Naive thymus-derived CD4-positive, alpha-beta T cell (primary cell): ENCODE measurements at regions not wholly inside any gene's neighbourhood (a gene's known extent, or its start where the extent isn't known, plus 50 kb on each side); places are given as distances from the start of the nearest gene placed in this dataset.

ENCODE experiments used
- ATAC-seq: fragments of 150-1000 bp; cut with Tn5 transposase; 2 replicates; pipeline ENCODE4 v1.10.0; 2021; ENCODE audit warnings: mild to moderate bottlenecking, moderate library complexity
- CTCF ChIA-PET: fragments of 350-600 bp; sonication (Branson Sonifier 250); formaldehyde crosslinking; loops from one replicate; lab custom pipeline; 2021; ENCODE audit warnings: antibody characterized with exemption; lab: Charles Lee
- POLR2A ChIA-PET: fragments of 350-600 bp; sonication (Branson Sonifier 250); formaldehyde crosslinking; loops from one replicate; lab custom pipeline; 2021; ENCODE audit warnings: antibody characterized with exemption, inconsistent platforms; lab: Charles Lee
- DNase-seq, 9 donors: peaks; one replicate each; pipeline versions ENCODE4 v3.0.0 to v3.0.0-alpha.2; 2020 to 2022; ENCODE audit warnings: mixed read lengths in 1 of 9
- H3K27ac ChIP-seq: one replicate; pipeline ENCODE4 v1.7.0; 2013; ENCODE audit warnings: mild to moderate bottlenecking, low read depth, low read length, moderate library complexity
- H3K27me3 ChIP-seq, 2 donors: one replicate each; pipeline ENCODE4 v1.7.0; 2013; ENCODE audit warnings: low read length in 2 of 2, mild to moderate bottlenecking in 2 of 2, moderate library complexity in 2 of 2; ENCODE audit not compliant: control insufficient read depth in 2 of 2, insufficient read depth in 2 of 2
- H3K36me3 ChIP-seq, 3 experiments: 1 replicate in 2 of 3; 2 replicates in 1 of 3; pipeline ENCODE4 v1.7.0; 2013; ENCODE audit warnings: low read length in 3 of 3, mild to moderate bottlenecking in 3 of 3, moderate library complexity in 1 of 3; ENCODE audit not compliant: insufficient read depth in 3 of 3, control insufficient read depth in 2 of 3
- H3K4me1 ChIP-seq, 2 donors: one replicate each; pipeline ENCODE4 v1.7.0; 2013; ENCODE audit warnings: low read length in 2 of 2, mild to moderate bottlenecking in 2 of 2, moderate library complexity in 1 of 2; ENCODE audit not compliant: control insufficient read depth in 2 of 2, insufficient read depth in 2 of 2
- H3K4me3 ChIP-seq: 2 replicates; pipeline ENCODE4 v1.7.0; 2013; ENCODE audit warnings: mild to moderate bottlenecking, low read length
- H3K9me3 ChIP-seq, 3 experiments: 1 replicate in 2 of 3; 2 replicates in 1 of 3; pipeline ENCODE4 v1.7.0; 2013; ENCODE audit warnings: low read length in 3 of 3; ENCODE audit not compliant: control insufficient read depth in 2 of 3
- H3K27ac Mint-ChIP-seq, 9 donors: one replicate each; pipeline ENCODE4 v1.8.0; 2020 to 2022; ENCODE audit warnings: mixed read lengths in 9 of 9, mild to moderate bottlenecking in 8 of 9, moderate library complexity in 5 of 9, inconsistent platforms in 2 of 9
- H3K27me3 Mint-ChIP-seq, 5 donors: one replicate each; pipeline ENCODE4 v1.8.0; 2021 to 2022; ENCODE audit warnings: mixed read lengths in 5 of 5, mild to moderate bottlenecking in 1 of 5
- H3K36me3 Mint-ChIP-seq, 5 donors: one replicate each; pipeline ENCODE4 v1.8.0; 2020 to 2022; ENCODE audit warnings: mixed read lengths in 5 of 5, mild to moderate bottlenecking in 3 of 5, inconsistent platforms in 1 of 5
- H3K4me1 Mint-ChIP-seq, 7 donors: one replicate each; pipeline ENCODE4 v1.8.0; 2020 to 2022; ENCODE audit warnings: mixed read lengths in 7 of 7, mild to moderate bottlenecking in 3 of 7, inconsistent platforms in 1 of 7
- H3K4me3 Mint-ChIP-seq, 10 donors: one replicate each; pipeline ENCODE4 v1.8.0; 2020 to 2022; ENCODE audit warnings: mild to moderate bottlenecking in 10 of 10, mixed read lengths in 10 of 10, moderate library complexity in 6 of 10, inconsistent platforms in 2 of 10
- H3K9me3 Mint-ChIP-seq, 11 donors: one replicate each; pipeline ENCODE4 v1.8.0; 2020 to 2022; ENCODE audit warnings: mixed read lengths in 11 of 11, mild to moderate bottlenecking in 4 of 11, inconsistent platforms in 1 of 11, moderate library complexity in 1 of 11
- intact Hi-C, 2 donors: fragments of 100-400 bp; cut with micrococcal nuclease; formaldehyde crosslinking; loops; one replicate each; pipeline ENCODE4 v1.15.1; 2023

GRCh38 chr7:3154317-3154716 is 110.7 kb upstream of the CARD11 start:
- no peaks in the 10 kb centered on the region for H3K4me1 ChIP-seq
- H3K27ac ChIP-seq, result no peak overlapping the region
- Mint-ChIP-seq H3K27me3 (no peaks in the 10 kb centered on the region), H3K27ac (no peak overlapping the region), H3K4me1 (peaks cover 11 to 20% (median 16%) of the 10 kb centered on the region in 7 donors), H3K4me3 (no peak overlapping the region), H3K9me3 (peaks cover 0 to 3% (median 0%) of the 10 kb centered on the region in 11 donors), H3K36me3 (no peaks in the 10 kb centered on the region)
- DNase-seq, result no peak
- no peaks in the 10 kb centered on the region for H3K27me3 ChIP-seq
- no peaks in the 10 kb centered on the region for H3K36me3 ChIP-seq
- intact Hi-C loops, result loop anchor here (2.0 to 10.0 kb wide), 4 partner anchors 60 to 260 kb away; partner anchors contain the start of gene CARD11 (in 1 of the 2)
- H3K4me3 ChIP-seq, result no peak overlapping the region
- ChIA-PET CTCF (interaction anchor here (0.7 to 3.0 kb wide), 18 partner anchors 8 to 289 kb away, joined by 3 to 36 read pairs (median 3); no protein-coding TSS in a partner anchor), POLR2A (interaction anchor here (0.7 to 1.6 kb wide), 5 partner anchors 62 to 127 kb away, joined by 3 to 10 read pairs (median 4); partner anchors contain the start of gene CARD11)
- no peak for ATAC-seq
- H3K9me3 ChIP-seq, result no peaks in the 10 kb centered on the region

GRCh38 chr7:3154881-3155494 is 111.3 kb upstream of the CARD11 start:
- Mint-ChIP-seq H3K27ac (peak overlapping the region in 5 of 9 donors; percentile 5 to 48 (median 12)), H3K4me3 (no peak overlapping the region), H3K27me3 (no peaks in the 10 kb centered on the region), H3K4me1 (peaks cover 6 to 20% (median 14%) of the 10 kb centered on the region in 7 donors), H3K36me3 (no peaks in the 10 kb centered on the region), H3K9me3 (peaks cover 0 to 3% (median 0%) of the 10 kb centered on the region in 11 donors)
- H3K9me3 ChIP-seq, result no peaks in the 10 kb centered on the region
- ATAC-seq, result peak; percentile 88
- CTCF ChIA-PET, result interaction anchor here (0.6 to 3.0 kb wide), 18 partner anchors 9 to 290 kb away, joined by 3 to 36 read pairs (median 4); no protein-coding TSS in a partner anchor
- no peak overlapping the region for H3K27ac ChIP-seq
- DNase-seq, result peak in 8 of 9 donors; percentile 43 to 73 (median 66)
- H3K4me1 ChIP-seq, result no peaks in the 10 kb centered on the region
- no peak overlapping the region for H3K4me3 ChIP-seq
- intact Hi-C loops, result loop anchor here (1.0 to 10.0 kb wide), 11 partner anchors 35 to 290 kb away; partner anchors contain the start of gene CARD11 (in 2 of the 2)
- H3K36me3 ChIP-seq, result no peaks in the 10 kb centered on the region
- POLR2A ChIA-PET, result interaction anchor here (0.7 to 1.6 kb wide), 5 partner anchors 62 to 127 kb away, joined by 3 to 10 read pairs (median 4); partner anchors contain the start of gene CARD11
- no peaks in the 10 kb centered on the region for H3K27me3 ChIP-seq

- intact Hi-C loops, result loop anchor here (5.0 to 10.0 kb wide), 2 partner anchors 199 to 202 kb away; no protein-coding TSS in a partner anchor
- ATAC-seq (no peak), DNase-seq (no peak)
- Mint-ChIP-seq H3K9me3 (peaks cover 0 to 3% (median 0%) of the 10 kb centered on the region in 11 donors), H3K4me1 (peaks cover 5 to 20% (median 14%) of the 10 kb centered on the region in 7 donors), H3K27ac (no peak overlapping the region), H3K4me3 (no peak overlapping the region), H3K27me3 (no peaks in the 10 kb centered on the region), H3K36me3 (no peaks in the 10 kb centered on the region)
- H3K4me3 ChIP-seq, result no peak overlapping the region
- H3K9me3 ChIP-seq, result no peaks in the 10 kb centered on the region
- H3K27ac ChIP-seq, result no peak overlapping the region
- H3K4me1 ChIP-seq, result no peaks in the 10 kb centered on the region
- H3K27me3 ChIP-seq, result no peaks in the 10 kb centered on the region
- no peaks in the 10 kb centered on the region for H3K36me3 ChIP-seq
- CTCF ChIA-PET, result interaction anchor here (1.0 to 1.6 kb wide), 3 partner anchors 66 to 269 kb away, joined by 3 to 5 read pairs (median 3); no protein-coding TSS in a partner anchor
- POLR2A ChIA-PET, result no interaction called here
Measured at GRCh38 chr7:3156508-3156907, 112.8 kb upstream of the CARD11 start.

- no peak overlapping the region for H3K4me3 ChIP-seq
- no peak for ATAC-seq
Measured at GRCh38 chr7:3157566-3158287, 114.1 kb upstream of the CARD11 start.

GRCh38 chr7:3158341-3158760 is 114.7 kb upstream of the CARD11 start:
- Mint-ChIP-seq H3K27ac (no peak overlapping the region), H3K4me3 (no peak overlapping the region), H3K27me3 (no peaks in the 10 kb centered on the region), H3K36me3 (no peaks in the 10 kb centered on the region), H3K9me3 (peaks cover 0 to 3% (median 0%) of the 10 kb centered on the region in 11 donors), H3K4me1 (peaks cover 7 to 19% (median 13%) of the 10 kb centered on the region in 7 donors)
- Histone ChIP-seq H3K9me3 (no peaks in the 10 kb centered on the region), H3K27me3 (no peaks in the 10 kb centered on the region), H3K27ac (no peak overlapping the region), H3K4me1 (no peaks in the 10 kb centered on the region), H3K4me3 (no peak overlapping the region), H3K36me3 (no peaks in the 10 kb centered on the region)
- intact Hi-C loops, result loop anchor here (5.0 to 10.0 kb wide), 2 partner anchors 201 to 204 kb away; no protein-coding TSS in a partner anchor
- DNase-seq (no peak), ATAC-seq (no peak)
- POLR2A ChIA-PET, result no interaction called here
- CTCF ChIA-PET, result no interaction called here

More at GRCh38 chr7:3157566-3158287, 114.1 kb upstream of the CARD11 start:
- DNase-seq, result no peak
- no peaks in the 10 kb centered on the region for H3K27me3 Mint-ChIP-seq
- intact Hi-C loops, result loop anchor here (5.0 to 10.0 kb wide), 2 partner anchors 200 to 203 kb away; no protein-coding TSS in a partner anchor
- no peaks in the 10 kb centered on the region for H3K36me3 ChIP-seq
- H3K27me3 ChIP-seq, result no peaks in the 10 kb centered on the region
- no peaks in the 10 kb centered on the region for H3K9me3 ChIP-seq
- H3K27ac Mint-ChIP-seq, result peak overlapping the region in 1 of 9 donors; percentile 14
- CTCF ChIA-PET, result interaction anchor here (0.5 to 1.6 kb wide), 3 partner anchors 92 to 1385 kb away, joined by 3 to 5 read pairs (median 4); no protein-coding TSS in a partner anchor
- no peak overlapping the region for H3K27ac ChIP-seq
- H3K9me3 Mint-ChIP-seq, result peaks cover 0 to 3% (median 0%) of the 10 kb centered on the region in 11 donors
- no peaks in the 10 kb centered on the region for H3K36me3 Mint-ChIP-seq
- peaks cover 7 to 20% (median 13%) of the 10 kb centered on the region in 7 donors for H3K4me1 Mint-ChIP-seq
- POLR2A ChIA-PET, result interaction anchor here (0.6 kb wide), 1 partner anchor 1535 kb away, joined by 3 read pairs; no protein-coding TSS in a partner anchor
- no peak overlapping the region for H3K4me3 Mint-ChIP-seq
- H3K4me1 ChIP-seq, result no peaks in the 10 kb centered on the region

GRCh38 chr7:3159039-3159438 is 115.4 kb upstream of the CARD11 start:
- CTCF ChIA-PET, result no interaction called here
- ATAC-seq (no peak), DNase-seq (no peak)
- H3K4me1 Mint-ChIP-seq, result peaks cover 4 to 14% (median 8%) of the 10 kb centered on the region in 7 donors
- H3K27ac Mint-ChIP-seq, result no peak overlapping the region
- H3K4me1 ChIP-seq, result no peaks in the 10 kb centered on the region
- intact Hi-C loops, result loop anchor here (5.0 to 10.0 kb wide), 2 partner anchors 202 to 204 kb away; no protein-coding TSS in a partner anchor
- no peaks in the 10 kb centered on the region for H3K36me3 ChIP-seq
- H3K4me3 Mint-ChIP-seq, result no peak overlapping the region
- H3K9me3 ChIP-seq, result no peaks in the 10 kb centered on the region
- H3K27me3 Mint-ChIP-seq, result no peaks in the 10 kb centered on the region
- H3K27me3 ChIP-seq, result no peaks in the 10 kb centered on the region
- H3K4me3 ChIP-seq, result no peak overlapping the region
- POLR2A ChIA-PET, result no interaction called here
- H3K9me3 Mint-ChIP-seq, result peaks cover 0 to 3% (median 0%) of the 10 kb centered on the region in 11 donors
- no peak overlapping the region for H3K27ac ChIP-seq
- peaks cover 0 to under 1% (median 0%) of the 10 kb centered on the region in 5 donors for H3K36me3 Mint-ChIP-seq
